ENCODE measurements at regions not wholly inside any gene's neighbourhood (a gene's known extent, or its start where the extent isn't known, plus 50 kb on each side); places are given as distances from the start of the nearest gene placed in this dataset.

DNA sequence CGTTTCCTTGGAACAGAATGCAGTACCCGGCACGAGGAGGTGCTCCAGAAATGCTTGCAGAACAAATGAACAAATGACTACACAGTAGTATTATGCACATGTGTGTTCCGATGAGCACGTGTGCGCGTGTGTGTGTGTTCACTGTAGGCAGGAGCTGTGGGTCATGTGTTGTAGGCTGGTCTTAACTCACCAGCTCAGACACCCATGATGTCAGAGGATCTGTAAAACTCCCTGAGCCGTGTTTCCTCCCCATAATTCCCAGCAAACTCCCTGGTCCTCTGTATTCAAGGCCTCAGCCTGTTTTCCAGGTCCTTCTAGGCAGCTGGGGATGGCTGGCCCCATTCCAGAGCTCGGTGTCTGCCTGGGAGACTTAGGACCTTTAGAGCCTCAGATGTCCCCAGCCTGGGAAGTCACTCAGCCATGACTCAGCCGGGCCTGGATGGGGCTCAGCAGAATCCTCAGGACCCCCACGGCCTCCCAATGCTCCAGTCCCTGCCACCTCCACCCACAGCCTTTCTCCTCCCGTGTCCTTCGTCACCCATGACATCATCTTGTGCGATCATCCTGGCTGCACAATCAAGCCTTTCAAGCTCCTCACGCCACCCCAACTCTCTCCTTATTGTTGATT lies 475.0 kb upstream of the SULF2 start:
- no peak for DNase-seq (ENCODE audit: extremely low read depth, low read depth)

DNA sequence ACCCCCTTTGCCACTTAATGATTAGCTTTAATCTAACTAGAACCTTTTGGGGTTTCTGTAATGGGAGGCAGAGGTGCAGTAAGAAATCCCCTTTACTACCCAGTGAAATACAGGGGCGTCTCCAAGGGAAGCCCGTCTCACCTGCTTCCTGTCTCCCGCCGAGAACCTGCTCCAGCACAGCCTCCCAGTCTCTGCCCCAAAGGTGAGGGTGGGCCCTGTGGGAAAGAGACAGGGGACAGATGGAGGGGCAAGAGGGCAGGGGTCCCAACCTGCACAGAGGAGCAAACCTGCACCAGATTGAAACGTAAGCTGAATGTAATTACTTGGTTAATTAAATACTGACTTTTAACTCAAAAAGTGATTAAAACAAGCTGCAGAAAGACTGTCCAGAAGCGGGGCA lies 474.2 kb upstream of the SULF2 start:
- no peak for DNase-seq (ENCODE audit: extremely low read depth, low read depth)

DNA sequence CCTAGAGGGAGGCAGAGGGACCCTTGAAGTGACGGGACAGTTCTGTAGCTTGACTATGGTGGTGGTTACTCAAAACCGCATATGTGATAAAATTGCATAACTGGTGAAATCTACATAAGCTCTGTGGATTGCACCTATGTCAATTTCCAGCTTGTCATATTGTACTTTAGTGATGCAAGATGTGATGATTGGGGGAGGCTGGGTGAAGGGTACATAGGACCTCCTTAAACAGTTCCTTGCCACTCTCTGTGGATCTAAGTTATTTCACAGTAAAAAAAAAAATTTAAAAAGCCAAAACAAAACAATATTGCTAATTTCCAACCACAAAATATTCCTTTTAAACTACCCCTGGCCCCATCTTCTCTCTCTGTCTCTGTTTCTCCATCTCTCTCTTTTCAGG lies 472.6 kb upstream of the SULF2 start:
- DNase-seq (ENCODE audit: extremely low read depth, low read depth) = no peak

DNA sequence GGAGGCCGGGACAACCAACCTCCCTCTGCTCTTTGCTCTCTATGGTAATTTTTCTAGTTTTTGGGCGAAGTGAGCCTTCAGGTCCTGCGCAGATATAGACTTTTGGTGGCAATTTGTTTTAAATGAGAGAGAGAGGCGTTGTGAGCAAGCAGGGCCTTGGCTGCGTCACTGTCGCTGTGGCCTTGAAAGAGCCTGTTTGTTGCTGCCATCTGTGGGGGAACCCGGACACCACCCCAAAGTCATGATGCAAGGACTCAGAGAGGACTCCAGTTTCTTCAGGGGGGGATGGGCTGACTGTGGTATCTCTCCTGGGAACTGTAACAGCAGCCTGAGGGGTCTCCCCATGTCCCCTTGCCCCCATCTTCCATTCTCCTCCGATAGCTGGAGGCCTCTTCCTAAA lies 462.7 kb upstream of the SULF2 start:
- no peak for DNase-seq (ENCODE audit: extremely low read depth, low read depth)

DNA sequence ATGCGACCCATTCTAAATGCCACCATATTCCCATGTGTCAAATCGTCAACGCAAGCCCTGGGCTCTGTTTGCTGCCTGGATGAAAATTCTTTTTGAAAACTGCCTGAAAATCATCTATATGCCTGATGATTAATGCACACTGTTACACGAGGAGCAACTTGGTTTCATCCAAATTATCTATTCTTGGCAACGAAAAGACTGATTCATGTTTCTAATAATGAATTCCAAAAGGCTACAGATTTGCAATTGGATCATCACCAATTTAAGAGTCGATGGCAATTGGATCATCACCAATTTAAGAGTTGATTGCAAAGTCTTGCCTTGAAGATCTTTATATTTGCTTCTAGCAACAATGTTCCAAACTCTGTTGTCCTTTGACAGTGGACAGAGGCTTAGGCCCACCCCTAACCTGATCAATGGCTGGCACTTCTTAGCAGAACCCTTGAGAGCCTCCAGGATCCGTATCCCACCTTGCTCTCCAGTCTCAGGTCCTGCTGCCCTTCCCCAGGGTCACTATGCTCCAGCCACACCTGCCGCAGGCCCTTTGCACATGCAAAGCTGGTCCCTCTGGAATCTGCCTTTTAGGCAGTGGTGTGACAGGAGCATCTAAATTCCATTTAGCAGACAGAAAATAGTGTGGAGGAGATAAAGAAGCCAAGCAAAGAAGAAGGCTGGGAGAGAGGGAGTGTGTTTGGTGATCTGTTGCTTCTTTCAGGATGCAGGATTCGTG lies 460.9 kb upstream of the SULF2 start:
- DNase-seq (ENCODE audit: extremely low read depth, low read depth) = no peak

DNA sequence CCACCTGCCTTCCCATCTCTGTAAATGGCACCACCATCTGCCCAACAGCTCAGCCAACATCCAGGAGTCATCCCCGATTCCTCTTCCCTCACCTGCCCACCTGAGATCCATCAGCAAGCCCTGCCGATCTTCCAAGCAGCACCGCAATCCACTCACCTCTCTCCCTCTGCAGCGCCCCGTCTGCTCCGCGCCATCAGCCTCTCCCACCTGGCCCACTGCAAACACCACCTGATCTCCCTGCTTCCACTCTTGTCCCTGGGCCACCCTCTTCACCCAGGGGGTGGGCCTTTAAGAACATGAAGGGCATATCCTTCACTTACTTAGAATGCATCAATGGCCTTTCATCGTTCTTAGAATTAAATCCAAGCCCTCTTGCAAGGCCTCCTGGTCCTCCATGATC lies 457.3 kb upstream of the SULF2 start:
- no peak for DNase-seq (ENCODE audit: extremely low read depth, low read depth)

DNA sequence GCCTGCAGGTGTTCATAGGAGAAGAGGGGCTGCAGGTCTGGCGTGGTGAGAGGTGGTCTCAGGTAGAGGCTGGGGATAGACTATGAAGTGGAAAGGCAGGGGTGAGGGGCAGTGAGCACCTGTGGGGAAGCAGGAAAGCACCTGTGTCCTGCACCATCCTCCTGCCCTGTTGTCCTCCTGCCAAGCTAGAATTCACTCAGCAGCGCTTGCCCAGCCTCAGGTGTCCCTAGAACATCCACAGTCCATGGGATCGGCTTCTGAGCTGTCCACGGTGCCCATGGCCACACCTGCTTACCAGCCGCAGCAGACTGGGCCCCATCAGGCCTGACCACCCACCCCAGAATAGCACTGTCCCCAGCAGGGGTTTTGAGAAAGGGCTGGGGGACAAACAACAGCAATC lies 456.2 kb upstream of the SULF2 start:
- DNase-seq (ENCODE audit: extremely low read depth, low read depth) = no peak

DNA sequence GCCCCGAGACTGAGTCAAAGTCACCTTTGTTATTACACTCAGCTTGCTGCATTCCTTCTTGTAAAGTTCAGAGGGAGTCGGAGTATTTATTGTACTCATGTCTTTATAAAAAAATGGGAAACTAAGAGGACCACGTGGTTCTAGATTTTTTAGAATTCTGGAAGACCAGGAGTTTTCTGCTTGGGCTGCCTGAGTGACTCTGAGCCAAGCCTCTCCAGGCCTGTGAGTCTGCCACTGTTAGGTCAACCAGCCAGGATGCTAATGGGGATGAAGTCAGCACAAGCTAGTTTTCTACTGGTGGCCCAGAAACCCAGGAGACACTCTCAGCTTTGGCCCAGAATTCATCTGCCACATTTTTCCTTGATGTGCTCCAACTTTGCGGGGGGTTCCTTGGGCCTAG lies 453.5 kb upstream of the SULF2 start:
- DNase-seq (ENCODE audit: extremely low read depth, low read depth) = no peak

DNA sequence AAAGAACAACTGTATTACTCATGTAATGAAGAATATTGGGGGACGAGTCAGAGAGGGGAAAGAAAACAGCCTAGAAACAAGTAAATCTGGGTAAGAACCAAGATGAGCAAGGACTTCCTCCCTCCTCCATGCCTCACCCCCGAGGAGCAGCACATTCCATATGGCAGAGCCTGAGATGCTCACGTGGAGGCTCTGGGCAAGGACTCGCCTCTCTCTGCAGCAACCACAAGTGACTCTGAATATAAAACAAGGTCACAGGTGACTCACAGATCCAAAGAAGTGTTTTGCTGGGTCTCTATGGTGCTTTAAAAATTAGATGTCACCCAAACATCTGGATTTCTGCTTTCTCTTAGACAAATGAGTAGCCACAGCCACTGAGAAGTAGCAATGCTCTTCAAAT lies 453.0 kb upstream of the SULF2 start:
- DNase-seq (ENCODE audit: extremely low read depth, low read depth) = no peak

DNA sequence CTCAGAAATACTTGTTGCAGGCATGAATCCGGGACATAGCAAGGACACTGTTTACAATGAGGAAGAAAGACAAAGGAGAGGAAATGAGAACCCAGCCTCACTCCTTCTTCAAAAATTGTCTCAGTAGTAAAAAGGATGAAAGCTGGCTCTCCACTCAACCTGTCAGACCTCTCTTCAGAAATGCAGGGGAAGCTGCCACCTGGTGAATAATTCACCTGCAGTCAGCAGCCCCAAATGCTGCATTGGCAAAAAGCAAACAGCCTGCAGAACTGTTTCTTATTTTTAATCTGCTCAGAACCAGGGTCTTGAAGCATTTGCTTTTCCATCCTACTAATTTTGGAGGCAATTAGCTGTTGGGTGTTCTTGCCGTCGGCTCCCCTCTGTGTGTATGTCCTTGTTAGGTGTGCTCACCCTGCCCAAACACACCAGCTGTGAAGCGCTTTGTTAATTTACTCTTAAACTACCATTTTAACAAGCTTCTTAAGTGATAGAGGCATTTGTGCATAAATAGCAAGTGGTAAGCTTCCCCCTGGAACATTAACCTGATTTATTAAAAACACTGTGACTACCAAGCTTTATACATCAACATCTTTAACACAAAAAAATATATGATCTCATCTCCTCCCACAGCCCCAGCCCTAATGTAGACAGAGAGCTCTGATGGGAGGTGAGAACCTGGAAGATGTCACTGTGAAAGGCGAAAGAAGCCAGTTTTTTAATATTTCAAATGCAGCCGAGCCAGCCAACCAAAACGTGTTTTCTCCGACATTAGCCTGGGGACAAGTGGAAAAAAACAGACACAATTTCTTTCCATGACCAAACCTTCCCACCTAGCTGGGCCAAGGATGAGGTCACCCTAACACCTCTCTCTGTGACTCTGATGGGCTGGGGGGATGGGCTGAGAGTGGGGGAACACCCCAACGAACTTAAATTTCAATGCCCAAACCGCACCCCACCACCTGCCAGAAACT lies 451.0 kb upstream of the SULF2 start:
- no peak for DNase-seq (ENCODE audit: extremely low read depth, low read depth)

DNA sequence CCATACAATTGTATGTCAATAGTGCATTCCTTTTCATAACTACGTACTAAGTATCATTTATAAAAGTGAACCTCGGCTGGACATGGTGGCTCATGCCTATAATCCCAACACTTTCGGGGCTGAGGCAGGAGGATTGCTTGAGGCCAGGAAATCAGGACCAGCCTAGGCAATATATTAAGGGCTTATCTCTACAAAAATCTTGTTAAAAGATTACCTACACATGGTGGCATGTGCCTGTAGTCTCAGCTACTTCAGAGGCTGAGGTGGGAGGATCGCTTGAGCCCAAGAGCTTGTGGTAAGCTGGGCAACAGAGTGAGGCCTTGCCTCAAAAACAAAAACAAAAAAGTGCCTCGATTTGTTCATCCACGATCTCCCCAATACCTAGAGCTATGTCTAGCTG lies 449.7 kb upstream of the SULF2 start:
- no peak for DNase-seq (ENCODE audit: extremely low read depth, low read depth)

DNA sequence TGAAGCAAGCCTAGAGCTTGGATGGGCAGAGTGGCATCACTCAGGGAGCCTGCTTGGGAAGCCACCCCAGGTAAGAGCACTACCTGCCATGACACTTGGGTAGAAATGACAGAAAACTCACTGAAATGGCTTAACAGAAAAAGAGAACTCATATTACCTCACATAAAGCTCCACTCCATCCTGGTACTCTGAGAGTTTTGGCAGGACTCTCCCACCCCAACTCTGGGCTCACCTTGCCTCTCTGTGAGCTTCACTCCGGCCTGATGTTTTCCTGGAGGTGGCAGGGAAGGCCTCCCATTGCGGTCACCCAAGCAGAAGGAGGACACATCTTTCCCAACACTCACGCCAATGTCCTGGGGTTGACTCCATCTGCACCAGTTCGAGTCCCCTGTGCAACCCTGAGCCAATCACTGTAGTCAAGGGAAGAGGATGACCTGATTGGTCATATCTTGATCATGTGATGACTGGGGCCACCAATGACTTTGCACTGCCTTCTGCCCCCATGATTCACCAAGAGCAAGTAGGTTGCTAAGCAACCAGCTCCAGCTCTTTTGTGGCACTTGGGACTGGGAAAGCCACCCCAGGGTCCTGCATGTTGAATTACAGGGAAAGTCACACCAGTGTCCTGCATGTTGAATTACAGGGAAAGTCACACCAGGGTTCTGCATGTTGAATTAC lies 446.1 kb upstream of the SULF2 start:
- no peak for DNase-seq (ENCODE audit: extremely low read depth, low read depth)

DNA sequence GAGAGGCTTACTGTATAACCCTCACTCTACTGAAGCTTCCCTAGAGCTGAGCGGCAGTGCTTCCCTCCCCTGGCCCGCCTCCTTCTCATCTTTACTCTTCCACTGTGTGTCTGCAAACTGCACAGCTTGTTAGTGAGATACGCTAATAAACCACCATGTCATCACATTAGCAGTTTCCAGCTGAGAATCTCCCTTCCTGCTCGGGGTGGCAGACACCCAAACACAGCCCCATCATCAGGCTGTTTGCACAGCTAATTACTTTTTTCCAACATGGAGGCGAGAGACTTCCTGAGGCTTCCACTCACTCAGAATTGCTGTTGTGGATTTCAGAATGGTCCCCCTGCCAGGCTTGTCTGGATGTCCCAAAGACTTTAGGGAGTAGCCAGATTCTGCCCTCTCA lies 444.9 kb upstream of the SULF2 start:
- no peak for DNase-seq (ENCODE audit: extremely low read depth, low read depth)

DNA sequence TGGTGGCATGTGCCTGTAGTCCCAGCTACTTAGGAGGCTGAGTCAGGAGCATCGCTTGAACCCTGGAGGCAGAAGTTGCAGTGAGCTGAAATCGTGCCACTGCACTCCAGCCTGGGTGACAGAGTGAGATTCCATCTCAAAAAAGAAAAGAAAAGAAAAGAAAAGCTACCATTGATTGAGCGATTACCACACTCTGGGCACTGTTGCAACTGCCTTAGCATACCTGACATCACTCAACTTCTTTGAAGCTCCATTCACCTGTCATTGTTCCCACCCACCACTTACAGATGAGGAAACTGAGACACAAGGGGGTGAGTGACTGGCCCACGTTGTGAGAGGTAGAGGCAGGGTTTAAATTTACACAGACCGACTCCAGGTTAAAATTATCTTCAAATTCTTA lies 442.1 kb upstream of the SULF2 start:
- no peak for DNase-seq (ENCODE audit: extremely low read depth, low read depth)

DNA sequence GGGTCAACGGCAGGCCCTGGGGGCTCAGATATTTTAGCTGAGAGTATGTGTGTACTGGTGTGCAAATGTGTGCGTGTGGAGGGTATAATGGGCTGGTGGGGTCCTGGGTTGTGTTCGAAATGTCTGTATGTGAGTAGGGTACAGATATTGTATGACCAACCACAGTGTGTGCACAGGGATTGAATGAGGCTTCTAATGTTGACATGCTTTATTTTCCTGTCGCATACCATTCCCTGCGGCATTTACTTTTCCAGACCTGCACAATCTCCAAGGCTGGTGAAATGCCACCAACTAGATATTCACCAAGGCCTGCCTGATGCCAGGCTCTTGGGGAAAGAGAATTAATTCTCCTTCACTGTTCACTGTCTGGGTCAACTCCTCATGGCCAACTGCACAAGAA lies 441.4 kb upstream of the SULF2 start:
- no peak for DNase-seq (ENCODE audit: extremely low read depth, low read depth)

DNA sequence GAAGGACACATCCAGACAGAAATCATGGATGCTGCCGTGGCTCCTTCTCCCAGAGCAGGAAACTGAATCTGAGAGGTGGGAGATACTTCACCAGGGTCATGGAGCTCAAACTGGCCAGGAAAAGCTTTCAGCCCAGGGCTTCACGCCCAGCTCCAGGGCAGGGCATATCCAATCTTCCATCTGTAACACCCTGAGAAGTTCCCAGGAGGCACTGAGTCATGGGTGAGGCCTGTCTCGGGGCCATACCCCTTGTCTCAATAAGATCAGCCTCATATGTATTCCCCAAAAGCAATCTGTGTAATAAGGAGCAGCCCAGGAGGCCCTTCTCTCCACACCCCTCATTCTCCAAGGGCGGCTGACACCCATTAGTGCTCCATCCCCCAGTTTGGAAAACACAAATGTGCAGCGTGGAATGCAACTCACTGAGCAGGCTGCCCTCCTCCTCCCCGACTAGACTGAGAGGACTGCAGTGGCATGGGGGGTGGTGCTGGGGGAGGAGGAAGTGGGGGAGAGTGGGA lies 439.3 kb upstream of the SULF2 start:
- no peak for DNase-seq (ENCODE audit: extremely low read depth, low read depth)

DNA sequence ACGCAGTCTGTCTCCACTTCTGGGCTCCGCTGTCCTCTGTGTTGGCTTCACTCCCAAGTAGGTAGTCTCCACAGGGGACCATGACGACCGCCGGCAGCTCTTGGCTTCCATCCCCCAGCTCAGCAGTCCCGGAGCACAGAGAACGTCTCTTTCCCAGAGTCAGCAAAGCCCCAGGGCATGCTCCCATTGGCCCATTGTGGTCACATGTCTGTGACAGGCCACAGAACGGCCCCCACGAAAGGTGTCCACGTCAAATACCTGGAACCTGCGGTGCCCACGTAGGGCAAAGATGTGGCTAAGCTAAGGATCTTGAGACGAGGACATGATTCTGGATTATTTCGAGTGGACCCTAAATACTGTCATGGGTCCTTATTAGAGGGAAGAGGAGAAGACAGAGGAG lies 438.4 kb upstream of the SULF2 start:
- DNase-seq (ENCODE audit: extremely low read depth, low read depth) = no peak

DNA sequence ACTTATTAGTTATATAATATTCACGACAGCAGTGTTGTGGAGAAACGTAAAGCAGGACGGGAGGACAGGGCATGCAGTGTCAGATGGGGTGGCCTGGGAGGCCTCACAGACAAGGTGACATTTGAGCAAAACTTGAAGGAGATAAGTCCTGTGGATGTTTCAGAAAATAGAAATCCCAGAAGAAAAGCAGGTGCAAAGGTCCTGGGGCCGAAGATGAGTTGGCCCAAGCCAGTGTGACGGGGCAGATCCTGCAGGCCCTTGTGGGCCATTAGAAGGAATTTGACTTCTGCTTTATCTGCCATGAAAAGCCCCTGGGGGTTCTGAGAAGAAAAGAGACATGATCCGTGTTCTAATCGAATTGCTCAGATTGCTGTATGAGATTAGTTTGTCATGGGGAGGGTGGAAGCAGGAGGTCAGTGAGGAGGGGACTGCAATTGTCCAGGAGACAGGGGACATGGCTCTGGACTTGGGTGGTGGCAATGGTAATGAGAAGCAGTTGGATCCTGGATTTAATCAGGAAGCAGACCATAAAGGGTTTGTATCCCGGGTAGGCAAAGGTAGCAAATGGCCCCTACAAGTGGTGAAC lies 437.4 kb upstream of the SULF2 start:
- no peak for DNase-seq (ENCODE audit: extremely low read depth, low read depth)

DNA sequence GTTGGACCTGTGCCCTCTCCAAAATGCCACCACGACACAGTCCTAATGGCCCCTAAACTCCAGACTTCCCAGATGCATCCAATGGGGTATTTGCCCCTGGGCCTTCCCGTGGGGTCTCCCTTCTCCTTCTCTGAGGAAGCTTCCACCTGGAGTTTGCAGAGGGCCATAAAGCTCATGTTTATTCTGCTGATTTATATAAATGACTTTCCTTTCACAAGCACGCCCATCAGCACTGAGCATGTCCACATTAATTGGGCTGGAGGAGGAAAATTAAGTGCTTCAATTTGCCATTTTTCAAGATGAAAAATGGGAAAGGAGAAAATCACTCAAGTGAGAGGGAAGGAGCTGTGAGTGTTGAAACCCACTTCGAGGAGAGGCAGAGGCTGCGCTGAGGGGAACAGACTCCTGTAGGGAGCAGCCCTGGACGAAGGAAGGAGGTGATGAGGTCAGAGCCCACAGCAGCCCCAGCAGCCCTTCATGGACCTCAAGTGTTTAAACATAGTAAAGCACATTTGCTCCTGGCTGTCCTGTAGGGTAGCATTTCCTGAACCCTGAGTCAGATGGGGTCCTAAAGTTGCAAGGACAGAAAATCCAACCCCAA lies 434.9 kb upstream of the SULF2 start:
- no peak for DNase-seq (ENCODE audit: extremely low read depth, low read depth)

DNA sequence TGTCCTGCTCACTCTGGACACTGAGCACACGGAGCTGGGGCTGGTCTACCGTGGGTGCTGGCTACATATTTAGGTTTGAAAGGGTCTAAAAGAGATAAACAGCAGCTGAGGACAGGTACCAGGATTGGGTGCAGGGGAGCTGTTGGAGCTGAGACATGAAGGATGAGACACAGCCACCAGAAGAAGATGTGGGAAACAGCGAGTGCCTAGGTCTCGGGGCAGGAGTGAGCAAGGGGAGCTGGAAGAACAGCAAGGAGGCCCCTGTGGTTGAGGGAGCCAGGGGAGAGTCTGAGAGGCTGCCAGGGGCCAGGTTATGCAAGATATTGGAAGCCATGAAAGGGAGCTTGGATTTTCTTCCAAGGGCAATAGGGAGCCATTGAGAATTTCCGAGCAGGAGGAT lies 434.0 kb upstream of the SULF2 start:
- DNase-seq (ENCODE audit: extremely low read depth, low read depth) = no peak
